Breast epithelium (tissue), 4 donors: ENCODE measurements at regions not wholly inside any gene's neighbourhood (a gene's known extent, or its start where the extent isn't known, plus 50 kb on each side); places are given as distances from the start of the nearest gene placed in this dataset.

ENCODE experiments used
- DNase-seq, 2 donors: peaks; one replicate each; pipeline ENCODE4 v3.0.0-alpha.2; 2019; ENCODE audit warnings: low spot score in 2 of 2
- H3K27ac ChIP-seq, 2 donors: fragments of 200-600 bp; sonication (generic) in 1 of 2; one replicate each; pipeline ENCODE4 v1.5.1; 2016 to 2019; ENCODE audit warnings: mild to moderate bottlenecking in 1 of 2
- H3K27me3 ChIP-seq, 2 donors: fragments of 200-600 bp; sonication (generic) in 1 of 2; one replicate each; pipeline versions ENCODE4 v1.5.1 to v1.6.0; 2017 to 2019; ENCODE audit warnings: control low read depth in 1 of 2, mild to moderate bottlenecking in 1 of 2
- H3K36me3 ChIP-seq: fragments of 200-600 bp; one replicate; pipeline ENCODE4 v1.5.1; 2019
- H3K4me1 ChIP-seq, 2 donors: fragments of 200-600 bp; sonication (generic); one replicate each; pipeline ENCODE4 v1.5.1; 2016 to 2019; ENCODE audit warnings: control low read depth in 1 of 2
- H3K4me3 ChIP-seq, 3 donors: fragments of 200-600 bp; sonication (generic); 1 replicate in 2 of 3; 2 replicates in 1 of 3; pipeline ENCODE4 v1.5.1; 2016 to 2019; ENCODE audit warnings: mild to moderate bottlenecking in 3 of 3, moderate library complexity in 2 of 3
- H3K9me3 ChIP-seq, 2 donors: fragments of 200-600 bp; sonication (generic) in 1 of 2; one replicate each; pipeline ENCODE4 v1.5.1; 2016 to 2019; ENCODE audit warnings: control low read depth in 1 of 2
- POLR2A ChIP-seq: fragments of 450-650 bp; IDR thresholded peaks from one replicate; pipeline ENCODE4 v1.6.1; 2016; ENCODE audit warnings: antibody characterized with exemption, mild to moderate bottlenecking, moderate library complexity
- POLR2AphosphoS5 ChIP-seq, 3 donors: sonication (generic); formaldehyde crosslinking; IDR thresholded peaks; one replicate each; pipeline ENCODE4 v1.6.1; 2017; ENCODE audit warnings: antibody characterized with exemption in 3 of 3
- intact Hi-C: fragments of 100-400 bp; cut with DNase I; formaldehyde crosslinking; loops from one replicate; pipeline ENCODE4 v1.15.1; 2023; ENCODE audit warnings: low total_unique reads
- TF ChIP-seq, protein P1 (sequence below), 3 donors: fragments of 450-650 bp; IDR thresholded peaks; one replicate each; pipeline ENCODE4 v1.5.1; 2016 to 2017; ENCODE audit warnings: antibody characterized with exemption in 3 of 3, mild to moderate bottlenecking in 3 of 3, moderate library complexity in 3 of 3

DNA sequence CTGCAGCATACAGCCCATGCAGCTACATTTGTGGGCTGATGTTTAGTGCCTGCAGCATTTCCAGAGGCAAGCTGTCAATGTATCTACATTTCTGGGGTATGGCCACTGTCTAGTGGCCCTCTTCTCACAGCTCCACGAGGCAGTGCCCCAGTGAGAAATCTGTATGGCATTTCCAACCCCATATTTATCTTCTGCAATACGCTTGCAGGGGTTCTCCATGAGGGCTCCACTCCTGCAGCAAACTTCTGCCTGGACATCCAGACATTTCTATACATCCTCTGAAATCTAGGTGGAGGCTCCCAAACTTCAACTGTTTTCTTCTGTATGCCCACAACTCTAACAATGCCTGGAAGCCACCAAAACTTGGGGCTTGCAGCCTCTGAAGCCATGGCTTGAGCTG lies 502.3 kb downstream of the C6orf118 start:
- Histone ChIP-seq H3K4me1 (no peaks in the 10 kb centered on the region), H3K27me3 (no peaks in the 10 kb centered on the region), H3K27ac (no peak overlapping the region), H3K36me3 (no peaks in the 10 kb centered on the region), H3K4me3 (no peak overlapping the region), H3K9me3 (peaks cover 11 to 21% of the 10 kb centered on the region in 2 donors)
- TF ChIP-seq, protein P1, sequence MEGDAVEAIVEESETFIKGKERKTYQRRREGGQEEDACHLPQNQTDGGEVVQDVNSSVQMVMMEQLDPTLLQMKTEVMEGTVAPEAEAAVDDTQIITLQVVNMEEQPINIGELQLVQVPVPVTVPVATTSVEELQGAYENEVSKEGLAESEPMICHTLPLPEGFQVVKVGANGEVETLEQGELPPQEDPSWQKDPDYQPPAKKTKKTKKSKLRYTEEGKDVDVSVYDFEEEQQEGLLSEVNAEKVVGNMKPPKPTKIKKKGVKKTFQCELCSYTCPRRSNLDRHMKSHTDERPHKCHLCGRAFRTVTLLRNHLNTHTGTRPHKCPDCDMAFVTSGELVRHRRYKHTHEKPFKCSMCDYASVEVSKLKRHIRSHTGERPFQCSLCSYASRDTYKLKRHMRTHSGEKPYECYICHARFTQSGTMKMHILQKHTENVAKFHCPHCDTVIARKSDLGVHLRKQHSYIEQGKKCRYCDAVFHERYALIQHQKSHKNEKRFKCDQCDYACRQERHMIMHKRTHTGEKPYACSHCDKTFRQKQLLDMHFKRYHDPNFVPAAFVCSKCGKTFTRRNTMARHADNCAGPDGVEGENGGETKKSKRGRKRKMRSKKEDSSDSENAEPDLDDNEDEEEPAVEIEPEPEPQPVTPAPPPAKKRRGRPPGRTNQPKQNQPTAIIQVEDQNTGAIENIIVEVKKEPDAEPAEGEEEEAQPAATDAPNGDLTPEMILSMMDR (IDR thresholded peaks at IDR 0.05): no peak
- TF ChIP-seq POLR2A: no peak
- DNase-seq: no peak
- intact Hi-C loops: no loop called here

GRCh38 chr6:164795056-164795815 lies 514.2 kb downstream of the C6orf118 start:
- intact Hi-C loops: no loop called here
- peak overlapping the region in 1 of 3 donors; percentile 8 for H3K4me3 ChIP-seq
- no peak for TF ChIP-seq POLR2AphosphoS5 (IDR thresholded peaks at IDR 0.05)
- TF ChIP-seq, protein P1 (IDR thresholded peaks at IDR 0.05): no peak
- no peak for TF ChIP-seq POLR2A
- no peaks in the 10 kb centered on the region for H3K4me1 ChIP-seq
- H3K27ac ChIP-seq: no peak overlapping the region
- no peak for DNase-seq
- H3K9me3 ChIP-seq: no peaks in the 10 kb centered on the region
- no peaks in the 10 kb centered on the region for H3K27me3 ChIP-seq
- no peaks in the 10 kb centered on the region for H3K36me3 ChIP-seq

DNA sequence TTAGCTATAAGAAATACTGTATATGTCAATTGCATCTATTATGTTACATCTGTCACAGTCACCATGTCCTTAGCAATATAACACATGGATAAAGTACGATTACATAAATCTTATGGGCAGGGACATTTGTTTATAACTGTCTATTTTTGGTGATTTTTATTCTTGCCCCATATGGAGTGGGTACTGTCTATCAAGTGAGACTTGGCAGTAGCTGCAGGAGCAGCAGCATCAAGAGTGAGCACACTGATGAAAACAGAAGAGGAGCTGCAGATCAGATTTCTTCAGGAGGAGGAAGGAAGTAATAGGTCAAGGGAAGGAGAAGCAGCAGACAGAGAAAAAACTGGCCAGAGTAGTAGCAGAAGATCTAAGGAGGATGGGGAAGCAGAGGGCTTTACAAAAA lies 516.7 kb downstream of the C6orf118 start:
- no peak overlapping the region for H3K27ac ChIP-seq
- H3K36me3 ChIP-seq: no peaks in the 10 kb centered on the region
- no peak for TF ChIP-seq POLR2A
- no peak for TF ChIP-seq POLR2AphosphoS5 (IDR thresholded peaks at IDR 0.05)
- TF ChIP-seq, protein P1 (IDR thresholded peaks at IDR 0.05): no peak
- H3K4me3 ChIP-seq: no peak overlapping the region
- no peaks in the 10 kb centered on the region for H3K4me1 ChIP-seq
- H3K9me3 ChIP-seq: no peaks in the 10 kb centered on the region
- no peaks in the 10 kb centered on the region for H3K27me3 ChIP-seq
- intact Hi-C loops: loop anchor here (2.0 kb wide), 1 partner anchor 32 kb away; no protein-coding TSS in a partner anchor
- no peak for DNase-seq

DNA sequence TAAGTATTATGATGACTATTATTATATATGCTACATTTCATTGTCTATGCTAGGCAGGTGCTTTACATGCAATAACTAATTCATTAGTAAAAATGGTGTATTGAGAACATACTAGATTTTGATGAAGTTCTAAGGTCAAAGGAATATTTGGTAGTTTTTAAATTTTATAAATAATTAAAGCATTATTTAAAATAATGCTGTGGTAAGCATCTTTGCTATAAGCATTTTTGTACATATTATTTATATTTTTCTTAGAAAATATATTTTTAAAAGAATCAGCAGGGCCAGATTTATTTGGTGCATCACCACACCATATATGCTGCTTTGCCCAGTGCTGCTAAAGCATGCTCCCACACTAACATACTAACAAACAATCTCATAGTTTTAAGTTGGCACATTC lies 517.9 kb downstream of the C6orf118 start:
- no peaks in the 10 kb centered on the region for H3K27me3 ChIP-seq
- no peaks in the 10 kb centered on the region for H3K9me3 ChIP-seq
- H3K4me1 ChIP-seq: no peaks in the 10 kb centered on the region
- no peaks in the 10 kb centered on the region for H3K36me3 ChIP-seq
- no peak for TF ChIP-seq POLR2AphosphoS5 (IDR thresholded peaks at IDR 0.05)
- TF ChIP-seq POLR2A: no peak
- TF ChIP-seq, protein P1 (IDR thresholded peaks at IDR 0.05): no peak
- no peak overlapping the region for H3K4me3 ChIP-seq
- intact Hi-C loops: no loop called here
- no peak overlapping the region for H3K27ac ChIP-seq
- no peak for DNase-seq

- intact Hi-C loops: no loop called here
- Histone ChIP-seq H3K4me1 (no peaks in the 10 kb centered on the region), H3K9me3 (no peaks in the 10 kb centered on the region), H3K27me3 (no peaks in the 10 kb centered on the region), H3K4me3 (no peak overlapping the region), H3K27ac (no peak overlapping the region), H3K36me3 (no peaks in the 10 kb centered on the region)
- DNase-seq: no peak
- no peak for TF ChIP-seq POLR2A
- TF ChIP-seq, protein P1 (IDR thresholded peaks at IDR 0.05): no peak
- TF ChIP-seq POLR2AphosphoS5 (IDR thresholded peaks at IDR 0.05): no peak
These were observed 545.6 kb downstream of the C6orf118 start for GRCh38 chr6:164763788-164764187.
